ENCODE measurements at regions not wholly inside any gene's neighbourhood (a gene's known extent, or its start where the extent isn't known, plus 50 kb on each side); places are given as distances from the start of the nearest gene placed in this dataset.

GRCh38 chr3:117719316-117719926 is 1009.8 kb downstream of the TUSC7 start:
- DNase-seq (ENCODE audit: low spot score), result no peak

- DNase-seq (ENCODE audit: low spot score), result no peak
These were observed 1012.3 kb downstream of the TUSC7 start for GRCh38 chr3:117721866-117722265.

DNA sequence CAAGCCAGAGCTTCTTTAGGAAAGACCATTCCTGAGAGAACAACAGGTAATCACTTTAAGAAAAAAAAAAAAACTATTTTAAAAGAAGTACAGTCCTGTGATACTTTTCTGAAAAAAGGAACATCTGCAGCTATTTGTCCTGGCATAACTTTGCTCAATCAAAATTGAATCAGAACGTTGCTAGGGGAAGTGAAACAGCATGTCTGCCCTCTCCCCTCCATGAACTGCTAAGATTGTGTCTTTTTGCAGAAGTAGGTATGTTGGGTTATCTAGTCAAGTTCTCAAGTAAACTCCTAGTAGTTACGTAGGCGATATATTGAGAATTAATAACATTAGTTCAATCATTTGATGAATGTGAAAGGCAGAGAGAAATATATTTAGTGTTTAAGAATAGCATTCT is 1013.3 kb downstream of the TUSC7 start:
- DNase-seq (ENCODE audit: low spot score), result no peak

GRCh38 chr3:117723825-117724224 is 1014.2 kb downstream of the TUSC7 start:
- no peak for DNase-seq (ENCODE audit: low spot score)

- no peak for DNase-seq (ENCODE audit: low spot score)
These were observed 1015.7 kb downstream of the TUSC7 start for GRCh38 chr3:117725314-117725713.

DNA sequence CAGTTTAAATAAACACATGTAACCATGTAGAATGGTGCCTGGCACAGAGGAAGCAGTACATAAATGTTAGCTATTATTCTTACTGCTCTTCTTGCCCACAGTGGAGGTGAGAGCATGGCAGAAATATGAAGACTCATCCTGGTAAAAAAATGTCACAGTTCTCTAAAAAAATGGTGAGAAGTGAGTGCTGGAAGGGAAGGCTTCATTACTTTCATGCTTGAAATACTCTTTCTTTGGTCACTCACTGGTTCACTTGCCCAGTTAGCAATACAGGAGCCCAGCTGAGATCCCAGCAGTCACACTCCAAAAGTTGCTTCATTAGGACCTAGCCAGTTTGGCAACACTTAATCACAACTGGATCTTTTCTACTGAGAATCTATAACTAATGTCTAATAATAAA is 1017.2 kb downstream of the TUSC7 start:
- no peak for DNase-seq (ENCODE audit: low spot score)

DNA sequence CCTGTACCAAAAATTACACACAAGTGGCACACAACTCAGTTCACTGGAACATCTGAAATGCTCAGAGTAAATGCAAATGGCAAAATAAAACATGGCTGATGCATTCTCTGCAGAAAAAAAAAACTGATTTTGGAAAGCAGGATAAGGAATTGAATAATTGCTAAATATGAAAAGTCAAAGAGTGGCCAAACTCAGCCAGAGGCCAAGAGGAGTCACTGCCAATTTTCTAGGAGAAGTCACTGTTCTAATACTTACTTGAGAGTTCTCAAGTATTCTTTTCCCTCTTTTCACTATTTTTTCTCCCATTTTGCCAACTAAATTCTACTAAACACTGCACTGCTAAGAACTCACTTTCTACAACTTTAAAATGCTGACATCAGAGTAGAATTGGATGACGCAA is 1018.6 kb downstream of the TUSC7 start:
- no peak for DNase-seq (ENCODE audit: low spot score)

DNA sequence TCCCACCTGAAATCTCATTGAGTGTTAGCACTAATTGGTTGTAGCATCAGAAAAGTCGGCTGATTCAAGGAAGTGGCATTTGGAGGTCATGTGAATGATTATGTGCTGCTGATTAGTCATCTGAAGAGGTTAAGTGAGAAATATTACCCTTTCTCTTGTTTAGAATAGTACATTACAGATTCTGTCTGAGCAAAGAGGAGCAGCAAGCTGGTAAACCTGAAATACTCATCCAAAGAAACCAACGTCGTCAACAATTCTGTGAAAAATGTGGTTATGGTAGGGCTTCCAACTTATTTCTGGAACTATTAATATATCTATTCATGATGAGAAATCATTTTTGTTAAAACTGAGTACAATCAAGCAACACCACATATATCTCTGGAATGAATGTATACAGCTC is 1024.9 kb downstream of the TUSC7 start:
- DNase-seq (ENCODE audit: low spot score), result no peak

- DNase-seq (ENCODE audit: low spot score), result peak; percentile 26
These were observed 1026.0 kb downstream of the TUSC7 start for GRCh38 chr3:117735481-117736101.

DNA sequence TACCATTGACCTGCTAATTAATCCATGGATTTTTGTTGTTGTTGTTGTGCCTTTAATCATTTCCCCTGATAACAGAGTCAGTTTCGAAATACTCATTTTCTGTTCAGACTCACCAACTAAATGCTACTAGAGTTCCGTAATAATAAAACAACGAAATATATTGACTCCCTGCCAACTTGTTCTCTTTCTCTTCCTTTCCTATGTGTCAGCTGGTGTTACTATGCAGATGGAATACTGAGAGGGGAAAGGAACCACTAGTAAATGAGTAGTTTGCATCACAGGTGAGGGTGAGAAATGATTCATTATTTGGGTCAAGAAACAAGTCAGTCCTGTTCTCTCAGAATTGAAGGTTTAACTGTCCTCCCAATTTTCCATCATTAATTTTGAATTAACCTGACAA is 1027.3 kb downstream of the TUSC7 start:
- no peak for DNase-seq (ENCODE audit: low spot score)

DNA sequence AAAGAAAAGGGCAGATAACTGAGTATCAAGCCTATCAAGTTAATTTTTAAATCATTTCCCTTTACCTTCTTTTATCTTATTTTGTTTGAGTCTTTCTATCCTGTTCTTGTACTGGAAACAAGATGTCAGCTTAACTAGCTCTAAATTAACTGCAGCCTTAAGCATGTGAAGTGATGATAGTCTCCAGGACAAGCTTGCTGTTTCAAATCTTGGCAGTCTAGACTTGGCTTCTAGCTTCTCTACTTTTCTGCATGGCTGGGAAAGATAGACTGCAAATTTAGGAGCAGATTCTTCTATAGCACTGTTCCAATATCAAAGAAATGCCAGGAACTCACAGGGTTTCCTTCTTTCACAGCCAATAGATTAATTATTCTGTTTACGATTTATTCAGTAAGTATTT is 1034.4 kb downstream of the TUSC7 start:
- DNase-seq (ENCODE audit: low spot score), result no peak

GRCh38 chr3:117744935-117745334 is 1035.4 kb downstream of the TUSC7 start:
- DNase-seq (ENCODE audit: low spot score), result no peak

- DNase-seq (ENCODE audit: low spot score), result no peak
These were observed 1035.9 kb downstream of the TUSC7 start for GRCh38 chr3:117745516-117745915.

DNA sequence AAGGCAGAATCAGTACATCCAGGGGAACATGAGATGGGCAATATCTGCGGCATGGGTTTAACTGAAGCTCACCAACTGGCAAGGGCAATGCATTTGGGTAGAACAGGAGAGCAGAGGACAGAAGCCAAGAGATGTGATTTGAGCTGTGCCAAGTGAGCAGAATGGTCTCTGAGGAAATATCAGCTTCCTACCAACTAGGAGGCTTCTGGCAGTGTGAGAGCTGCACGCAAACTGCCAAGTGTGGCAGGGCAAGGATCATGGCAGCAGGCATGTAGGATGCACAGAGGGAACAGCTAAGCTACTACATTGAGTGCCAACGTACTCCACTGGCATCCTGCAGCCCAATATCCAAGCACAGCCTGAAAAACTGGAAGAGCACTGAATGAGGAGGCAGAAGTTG is 1036.5 kb downstream of the TUSC7 start:
- no peak for DNase-seq (ENCODE audit: low spot score)

DNA sequence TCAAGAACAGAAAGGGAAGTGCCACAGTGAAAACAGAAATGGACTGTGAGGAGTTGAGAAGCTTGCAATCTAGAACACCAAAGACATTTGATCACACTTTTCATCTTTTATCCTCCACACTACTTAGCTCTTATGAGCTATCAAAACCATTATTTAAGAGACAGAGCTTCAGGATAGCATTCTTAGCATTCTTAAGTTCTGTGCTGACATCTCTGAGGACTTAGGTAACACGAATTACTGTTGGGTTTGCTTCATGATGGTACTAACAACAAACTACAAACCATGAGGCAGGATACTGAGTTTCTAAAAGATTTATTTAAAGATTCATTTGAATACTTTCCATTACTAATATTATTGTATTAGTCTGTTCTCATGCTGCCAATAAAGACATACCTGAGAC is 1038.6 kb downstream of the TUSC7 start:
- no peak for DNase-seq (ENCODE audit: low spot score)

GRCh38 chr3:117750674-117751269 is 1041.2 kb downstream of the TUSC7 start:
- no peak for DNase-seq (ENCODE audit: low spot score)

- no peak for DNase-seq (ENCODE audit: low spot score)
These were observed 1042.1 kb downstream of the TUSC7 start for GRCh38 chr3:117751651-117752050.

DNA sequence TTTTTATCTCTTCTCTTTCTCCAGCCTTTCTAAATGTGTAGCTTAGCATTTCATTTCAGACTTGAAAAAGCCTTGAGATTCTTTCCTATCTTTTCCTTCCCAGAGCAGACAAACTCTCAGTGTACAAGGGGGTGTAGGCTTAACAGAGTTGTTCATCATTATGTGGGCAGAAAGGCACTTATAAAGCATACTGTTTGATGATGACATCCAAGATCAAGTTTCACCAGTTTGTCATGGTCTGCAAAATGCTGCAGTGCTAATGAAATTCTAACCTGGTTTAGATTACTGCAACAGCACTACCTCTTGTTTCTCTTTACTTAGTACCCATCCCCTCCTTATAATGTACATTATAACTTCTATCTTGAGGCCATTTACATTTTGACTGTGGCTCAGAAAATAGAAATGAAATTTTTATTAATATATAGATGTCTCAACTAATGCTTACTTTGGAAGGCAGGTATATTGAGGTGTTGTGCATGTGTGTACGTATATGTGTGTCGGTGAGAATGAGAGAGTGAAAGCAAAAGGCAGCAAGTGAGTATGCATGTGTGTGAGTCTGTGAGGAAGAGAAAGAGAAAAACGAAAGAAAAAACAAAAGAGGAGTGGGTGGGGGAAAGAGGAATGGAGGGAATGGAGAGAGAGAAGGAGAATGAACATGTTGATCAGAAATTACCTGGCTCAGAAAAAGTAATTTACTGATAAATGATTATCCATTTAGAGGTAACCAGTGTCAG is 1043.6 kb downstream of the TUSC7 start:
- peak; percentile 8 for DNase-seq (ENCODE audit: low spot score)

DNA sequence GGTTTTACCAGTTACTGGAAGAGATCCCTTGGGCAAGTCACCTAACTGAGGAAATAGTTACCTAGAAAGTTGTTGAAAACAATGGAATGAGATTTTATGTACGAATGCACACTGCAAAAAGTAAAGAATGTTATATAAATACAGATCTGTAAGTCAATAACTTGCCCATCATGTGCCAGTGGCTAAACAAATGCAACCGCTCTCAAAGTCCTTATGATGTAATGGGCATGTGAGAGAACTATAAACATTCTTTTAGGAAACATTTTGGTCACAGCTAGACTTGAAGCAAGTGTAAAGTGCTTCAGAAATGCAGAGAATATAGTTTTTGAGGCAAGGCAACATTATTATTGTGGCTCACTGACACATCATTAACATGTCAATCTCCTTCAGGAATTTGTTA is 1044.5 kb downstream of the TUSC7 start:
- no peak for DNase-seq (ENCODE audit: low spot score)

GRCh38 chr3:117754841-117755240 is 1045.3 kb downstream of the TUSC7 start:
- DNase-seq (ENCODE audit: low spot score), result no peak

- no peak for DNase-seq (ENCODE audit: low spot score)
These were observed 1047.0 kb downstream of the TUSC7 start for GRCh38 chr3:117756563-117756962.

GRCh38 chr3:117761703-117762620 is 1052.4 kb downstream of the TUSC7 start:
- DNase-seq (ENCODE audit: low spot score), result no peak
